Activated naive CD8-positive, alpha-beta T cell (primary cell): ENCODE measurements at regions not wholly inside any gene's neighbourhood (a gene's known extent, or its start where the extent isn't known, plus 50 kb on each side); places are given as distances from the start of the nearest gene placed in this dataset.

Experiments
- H3K27ac Mint-ChIP-seq: one replicate; pipeline ENCODE4 v1.8.0; 2021; ENCODE audit warnings: mixed read lengths
- H3K27me3 Mint-ChIP-seq: one replicate; pipeline ENCODE4 v1.8.0; 2021; ENCODE audit warnings: mixed read lengths
- H3K36me3 Mint-ChIP-seq: one replicate; pipeline ENCODE4 v1.8.0; 2021; ENCODE audit warnings: mixed read lengths
- H3K4me1 Mint-ChIP-seq: one replicate; pipeline ENCODE4 v1.8.0; 2021; ENCODE audit warnings: low read depth, mixed read lengths
- H3K4me3 Mint-ChIP-seq: one replicate; pipeline ENCODE4 v1.8.0; 2021; ENCODE audit warnings: mild to moderate bottlenecking, mixed read lengths
- H3K9me3 Mint-ChIP-seq: one replicate; pipeline ENCODE4 v1.8.0; 2021; ENCODE audit warnings: low read depth, mixed read lengths

- Mint-ChIP-seq H3K36me3 (peaks cover 3% of the 10 kb centered on the region), H3K27me3 (peaks cover 1% of the 10 kb centered on the region), H3K4me3 (no peak overlapping the region), H3K4me1 (no peaks in the 10 kb centered on the region), H3K9me3 (peaks cover 4% of the 10 kb centered on the region), H3K27ac (no peak overlapping the region)
Measured at GRCh38 chr10:78188446-78188845, 154.8 kb downstream of the RPS24 start.

- Mint-ChIP-seq H3K27me3 (peaks cover 1% of the 10 kb centered on the region), H3K27ac (no peak overlapping the region), H3K9me3 (peaks cover 4% of the 10 kb centered on the region), H3K36me3 (peaks cover 5% of the 10 kb centered on the region), H3K4me3 (no peak overlapping the region), H3K4me1 (no peaks in the 10 kb centered on the region)
Measured at GRCh38 chr10:78190051-78190825, 156.6 kb downstream of the RPS24 start.

- Mint-ChIP-seq H3K27ac (no peak overlapping the region), H3K4me1 (no peaks in the 10 kb centered on the region), H3K36me3 (peaks cover 5% of the 10 kb centered on the region), H3K9me3 (peaks cover 4% of the 10 kb centered on the region), H3K4me3 (no peak overlapping the region), H3K27me3 (peaks cover 1% of the 10 kb centered on the region)
Measured at GRCh38 chr10:78191301-78191700, 157.6 kb downstream of the RPS24 start.

- H3K27me3 Mint-ChIP-seq = peaks cover 1% of the 10 kb centered on the region
Measured at GRCh38 chr10:78193189-78193588, 159.5 kb downstream of the RPS24 start.

GRCh38 chr10:78194050-78194449 is 160.4 kb downstream of the RPS24 start:
- Mint-ChIP-seq H3K4me3 (no peak overlapping the region), H3K36me3 (peaks cover 5% of the 10 kb centered on the region), H3K9me3 (peaks cover 4% of the 10 kb centered on the region), H3K27ac (no peak overlapping the region), H3K4me1 (no peaks in the 10 kb centered on the region), H3K27me3 (peaks cover 1% of the 10 kb centered on the region)

More at GRCh38 chr10:78193189-78193588, 159.5 kb downstream of the RPS24 start:
- H3K4me1 Mint-ChIP-seq = no peaks in the 10 kb centered on the region
- H3K9me3 Mint-ChIP-seq = peaks cover 4% of the 10 kb centered on the region
- H3K27ac Mint-ChIP-seq = no peak overlapping the region
- no peak overlapping the region for H3K4me3 Mint-ChIP-seq
- peaks cover 5% of the 10 kb centered on the region for H3K36me3 Mint-ChIP-seq

GRCh38 chr10:78194539-78195402 is 161.1 kb downstream of the RPS24 start:
- Mint-ChIP-seq H3K27ac (no peak overlapping the region), H3K4me3 (no peak overlapping the region), H3K27me3 (peaks cover 1% of the 10 kb centered on the region), H3K9me3 (peaks cover 4% of the 10 kb centered on the region), H3K36me3 (peaks cover 5% of the 10 kb centered on the region), H3K4me1 (no peaks in the 10 kb centered on the region)

GRCh38 chr10:78196396-78196795 is 162.7 kb downstream of the RPS24 start:
- Mint-ChIP-seq H3K4me3 (no peak overlapping the region), H3K27me3 (peaks cover 1% of the 10 kb centered on the region), H3K36me3 (peaks cover 5% of the 10 kb centered on the region), H3K9me3 (peaks cover 4% of the 10 kb centered on the region), H3K4me1 (no peaks in the 10 kb centered on the region), H3K27ac (no peak overlapping the region)

GRCh38 chr10:78196964-78197363 is 163.3 kb downstream of the RPS24 start:
- H3K36me3 Mint-ChIP-seq = peaks cover 5% of the 10 kb centered on the region
- H3K4me1 Mint-ChIP-seq = no peaks in the 10 kb centered on the region
- peaks cover 1% of the 10 kb centered on the region for H3K27me3 Mint-ChIP-seq
- peaks cover 4% of the 10 kb centered on the region for H3K9me3 Mint-ChIP-seq
- no peak overlapping the region for H3K27ac Mint-ChIP-seq
- H3K4me3 Mint-ChIP-seq = no peak overlapping the region

GRCh38 chr10:78197628-78198272 is 164.1 kb downstream of the RPS24 start:
- Mint-ChIP-seq H3K27me3 (peaks cover 1% of the 10 kb centered on the region), H3K36me3 (peaks cover 5% of the 10 kb centered on the region), H3K4me1 (no peaks in the 10 kb centered on the region), H3K4me3 (no peak overlapping the region), H3K9me3 (peaks cover 4% of the 10 kb centered on the region), H3K27ac (no peak overlapping the region)

GRCh38 chr10:78199005-78199725 is 165.5 kb downstream of the RPS24 start:
- Mint-ChIP-seq H3K4me1 (no peaks in the 10 kb centered on the region), H3K4me3 (no peak overlapping the region), H3K36me3 (peaks cover 2% of the 10 kb centered on the region), H3K9me3 (no peaks in the 10 kb centered on the region), H3K27ac (no peak overlapping the region), H3K27me3 (no peaks in the 10 kb centered on the region)

GRCh38 chr10:78199759-78200158 is 166.1 kb downstream of the RPS24 start:
- H3K36me3 Mint-ChIP-seq = no peaks in the 10 kb centered on the region
- no peaks in the 10 kb centered on the region for H3K9me3 Mint-ChIP-seq
- H3K4me3 Mint-ChIP-seq = no peak overlapping the region
- H3K27ac Mint-ChIP-seq = no peak overlapping the region
- H3K4me1 Mint-ChIP-seq = no peaks in the 10 kb centered on the region
- H3K27me3 Mint-ChIP-seq = no peaks in the 10 kb centered on the region

- no peak overlapping the region for H3K4me3 Mint-ChIP-seq
- H3K36me3 Mint-ChIP-seq = no peaks in the 10 kb centered on the region
- no peak overlapping the region for H3K27ac Mint-ChIP-seq
Measured at GRCh38 chr10:78200686-78201085, 167.0 kb downstream of the RPS24 start.

GRCh38 chr10:78202386-78202785 is 168.7 kb downstream of the RPS24 start:
- no peak overlapping the region for H3K27ac Mint-ChIP-seq
- H3K36me3 Mint-ChIP-seq = no peaks in the 10 kb centered on the region
- H3K9me3 Mint-ChIP-seq = no peaks in the 10 kb centered on the region
- H3K4me1 Mint-ChIP-seq = peaks cover 9% of the 10 kb centered on the region
- no peaks in the 10 kb centered on the region for H3K27me3 Mint-ChIP-seq
- no peak overlapping the region for H3K4me3 Mint-ChIP-seq

More at GRCh38 chr10:78200686-78201085, 167.0 kb downstream of the RPS24 start:
- Mint-ChIP-seq H3K9me3 (no peaks in the 10 kb centered on the region), H3K4me1 (peaks cover 4% of the 10 kb centered on the region), H3K27me3 (no peaks in the 10 kb centered on the region)
